A673 (cell line): ENCODE measurements at regions not wholly inside any gene's neighbourhood (a gene's known extent, or its start where the extent isn't known, plus 50 kb on each side); places are given as distances from the start of the nearest gene placed in this dataset.
"Not testable (repeated sequence)": the region's sequence is repeated elsewhere in the genome, so short reads cannot be mapped to it uniquely, and the experiment has no call there.

Experiments used
- BruUV-seq: library from RNA; stranded (reverse); fragments of 400-500 nt; replicated peaks from 2 replicates; lab custom pipeline; 2021; lab: Mats Ljungman, UMichigan
- CTCF ChIA-PET: fragments of 300-600 bp; sonication (Branson Sonifier 250); formaldehyde crosslinking; loops from one replicate; lab custom pipeline; 2022; ENCODE audit warnings: antibody characterized with exemption; lab: Charles Lee
- POLR2A ChIA-PET: fragments of 300-600 bp; sonication (Branson Sonifier 250); formaldehyde crosslinking; loops from one replicate; lab custom pipeline; 2022; ENCODE audit warnings: antibody characterized with exemption; ENCODE audit not compliant: low non-redundant PET; lab: Charles Lee
- DNase-seq: peaks from one replicate; pipeline ENCODE4 v3.0.0-alpha.2; 2015; ENCODE audit warnings: low spot score
- H3K27ac ChIP-seq: fragments of 200-600 bp; sonication (generic); 2 replicates; pipeline ENCODE4 v1.5.1; 2016; ENCODE audit warnings: mixed run types, low read depth, mild to moderate bottlenecking, mixed read lengths, antibody characterized with exemption, low read length; ENCODE audit not compliant: poor library complexity, severe bottlenecking
- H3K27me3 ChIP-seq: fragments of 200-600 bp; sonication (generic); replicated peaks from 2 replicates; pipeline ENCODE4 v1.6.1; 2017; ENCODE audit warnings: mixed run types, low read depth, mild to moderate bottlenecking, mixed read lengths, antibody characterized with exemption, low read length; ENCODE audit not compliant: insufficient read depth, poor library complexity
- H3K36me3 ChIP-seq: fragments of 200-600 bp; sonication (generic); 2 replicates; pipeline ENCODE4 v1.6.1; 2016; ENCODE audit warnings: mixed run types, mild to moderate bottlenecking, mixed read lengths, antibody characterized with exemption, low read length; ENCODE audit not compliant: insufficient read depth, poor library complexity, severe bottlenecking
- H3K4me1 ChIP-seq: fragments of 200-600 bp; sonication (generic); 2 replicates; pipeline ENCODE4 v1.6.1; 2017; ENCODE audit warnings: mixed run types, mild to moderate bottlenecking, mixed read lengths, antibody characterized with exemption, low read length; ENCODE audit not compliant: insufficient read depth, poor library complexity, severe bottlenecking
- H3K4me3 ChIP-seq: fragments of 200-600 bp; sonication (generic); 2 replicates; pipeline ENCODE4 v1.5.1; 2016; ENCODE audit warnings: low read depth, mixed run types, mild to moderate bottlenecking, mixed read lengths, low read length; ENCODE audit not compliant: poor library complexity, severe bottlenecking
- H3K9me3 ChIP-seq: fragments of 200-600 bp; sonication (generic); 2 replicates; pipeline ENCODE4 v1.6.1; 2016; ENCODE audit warnings: mixed run types, low read depth, mild to moderate bottlenecking, mixed read lengths, antibody characterized with exemption, low read length; ENCODE audit not compliant: poor library complexity, severe bottlenecking
- CTCF ChIP-seq: fragments of 300-800, 200-600 bp; sonication (generic); conservative IDR thresholded peaks from 2 replicates; pipeline ENCODE4 v1.5.1; 2017; ENCODE audit warnings: low read depth, mild to moderate bottlenecking, antibody characterized with exemption, low read length, moderate library complexity, mixed read lengths
- EZH2 ChIP-seq: fragments of 200-600 bp; sonication (generic); IDR thresholded peaks from 2 replicates; pipeline ENCODE4 v1.6.1; 2017; ENCODE audit warnings: borderline replicate concordance, low read depth, mild to moderate bottlenecking, mixed read lengths, antibody characterized with exemption, low read length; ENCODE audit not compliant: poor library complexity, severe bottlenecking
- intact Hi-C: fragments of 100-400 bp; cut with micrococcal nuclease; formaldehyde crosslinking; loops from one replicate; pipeline ENCODE4 v1.10.0; 2022; ENCODE audit not compliant: unreplicated experiment

GRCh38 chr4:189235599-189235998 lies 705.1 kb upstream of the FRG1 start:
- CTCF ChIA-PET = interaction anchor here (0.6 kb wide), 1 partner anchor 112 kb away, joined by 4 read pairs; no protein-coding TSS in a partner anchor
- no peak overlapping the region for H3K4me3 ChIP-seq
- H3K36me3 ChIP-seq = no peaks in the 10 kb centered on the region
- TF ChIP-seq CTCF (no peak), EZH2 (no peak)
- H3K27ac ChIP-seq = no peak overlapping the region
- H3K9me3 ChIP-seq = no peaks in the 10 kb centered on the region
- intact Hi-C loops = no loop called here
- DNase-seq = no peak
- POLR2A ChIA-PET = no interaction called here
- no peaks in the 10 kb centered on the region for H3K4me1 ChIP-seq
- no peaks in the 10 kb centered on the region for H3K27me3 ChIP-seq
- BruUV-seq = no TSS peak

DNA sequence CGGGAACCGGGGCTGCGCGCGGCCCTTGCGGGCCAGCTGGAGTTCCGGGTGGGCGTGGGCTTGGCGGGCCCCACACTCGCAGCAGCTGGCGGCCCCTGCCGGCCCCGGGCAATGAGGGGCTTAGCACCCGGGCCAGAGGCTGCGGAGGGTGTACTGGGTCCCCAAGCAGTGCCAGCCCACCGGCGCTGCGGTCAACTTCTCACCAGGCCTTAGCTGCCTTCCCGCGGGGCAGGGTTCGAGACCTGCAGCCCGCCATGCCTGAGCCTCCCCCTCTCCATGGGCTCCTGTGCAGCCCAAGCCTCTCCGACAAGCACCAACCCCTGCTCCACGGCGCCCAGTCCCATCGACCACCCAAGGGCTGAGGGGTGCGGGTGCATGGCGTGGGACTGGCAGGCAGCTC lies 704.4 kb upstream of the FRG1 start:
- DNase-seq, POLR2A ChIA-PET, H3K27ac ChIP-seq, H3K36me3 ChIP-seq, H3K27me3 ChIP-seq, H3K9me3 ChIP-seq, BruUV-seq, H3K4me1 ChIP-seq, intact Hi-C loops, H3K4me3 ChIP-seq: not testable (repeated sequence)
- CTCF ChIA-PET = interaction anchor here (0.6 kb wide), 1 partner anchor 113 kb away, joined by 4 read pairs; no protein-coding TSS in a partner anchor

- no peak for DNase-seq
- ChIA-PET CTCF (no interaction called here), POLR2A (no interaction called here)
- BruUV-seq = no TSS peak
- TF ChIP-seq EZH2 (no peak), CTCF (no peak)
- no peak overlapping the region for H3K27ac ChIP-seq
- no peak overlapping the region for H3K4me3 ChIP-seq
- no peaks in the 10 kb centered on the region for H3K36me3 ChIP-seq
- intact Hi-C loops = no loop called here
- no peaks in the 10 kb centered on the region for H3K9me3 ChIP-seq
- H3K4me1 ChIP-seq = no peaks in the 10 kb centered on the region
- H3K27me3 ChIP-seq = no peaks in the 10 kb centered on the region
Measured at GRCh38 chr4:189237340-189237739, 703.3 kb upstream of the FRG1 start.

DNA sequence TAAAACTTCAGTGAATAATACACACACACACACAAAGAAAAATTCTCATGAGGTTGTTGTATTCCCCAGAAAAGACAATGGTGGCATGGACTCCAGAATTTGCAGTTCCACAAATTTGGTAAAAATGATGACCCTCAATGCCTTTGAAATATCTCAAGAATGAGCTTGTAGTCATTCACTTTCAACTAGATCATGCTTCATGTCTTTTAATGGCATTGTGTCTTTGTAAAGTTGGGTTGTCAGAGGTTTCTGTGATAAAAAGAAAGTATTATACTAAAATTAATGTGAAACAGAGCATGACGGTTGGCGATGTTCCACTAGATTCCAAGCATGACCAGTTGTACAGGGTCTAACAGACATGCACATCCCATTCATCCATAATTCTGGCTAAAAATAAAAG lies 685.0 kb upstream of the FRG1 start:
- TF ChIP-seq EZH2 (no peak), CTCF (no peak)
- Histone ChIP-seq H3K27ac (no peak overlapping the region), H3K9me3 (peaks cover 8% of the 10 kb centered on the region), H3K36me3 (no peaks in the 10 kb centered on the region), H3K4me1 (no peaks in the 10 kb centered on the region), H3K4me3 (no peak overlapping the region), H3K27me3 (no peaks in the 10 kb centered on the region)
- ChIA-PET POLR2A (no interaction called here), CTCF (no interaction called here)
- no peak for DNase-seq
- no TSS peak for BruUV-seq
- intact Hi-C loops = no loop called here
